GM18868 (cell line): ENCODE measurements at regions not wholly inside any gene's neighbourhood (a gene's known extent, or its start where the extent isn't known, plus 50 kb on each side); places are given as distances from the start of the nearest gene placed in this dataset.

Experiments used
- ATAC-seq: cut with Tn5 transposase; IDR thresholded peaks from one replicate; pipeline ENCODE4 v1.9.1; 2021; ENCODE audit warnings: mild to moderate bottlenecking, moderate library complexity; ENCODE audit not compliant: unreplicated experiment

- no peak for ATAC-seq
Measured at GRCh38 chr12:63090716-63091115, 60.3 kb downstream of the AVPR1A start.

DNA sequence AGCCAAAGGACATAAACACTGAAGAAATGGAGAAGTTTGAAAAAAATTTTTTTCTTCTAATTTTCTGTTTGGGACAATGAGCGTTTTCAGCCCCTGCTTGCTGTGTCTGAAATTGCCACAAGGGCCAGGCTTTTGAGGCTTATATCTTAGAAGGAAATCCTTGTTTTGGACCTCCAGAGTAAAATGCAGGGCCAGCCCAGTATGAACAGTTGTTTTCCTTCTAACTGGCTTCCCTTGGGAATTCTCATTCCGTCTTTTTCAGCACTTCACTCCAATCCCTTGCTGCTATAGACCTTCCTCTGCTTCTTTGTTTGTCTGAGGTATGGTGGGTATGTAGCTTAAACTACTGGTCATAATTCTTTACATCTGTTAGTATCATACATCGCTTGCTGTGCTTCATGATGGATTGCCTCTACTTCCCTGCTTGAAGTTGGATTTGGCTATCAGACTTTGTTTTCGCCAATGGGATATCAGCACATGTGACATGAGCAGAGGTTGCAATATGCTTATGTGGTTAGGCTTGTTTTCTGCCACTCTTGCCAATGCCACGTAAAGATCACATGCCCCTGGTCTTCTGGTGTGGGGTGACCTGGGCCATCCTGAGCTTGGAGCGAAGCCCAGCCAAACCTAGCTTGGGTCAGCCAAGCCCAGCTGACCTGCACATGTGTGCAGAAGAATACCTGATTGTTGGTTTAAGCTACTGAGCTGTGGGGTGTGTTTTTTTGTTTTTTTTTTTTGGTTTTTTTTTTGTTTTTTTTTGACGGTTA lies 64.7 kb downstream of the AVPR1A start:
- ATAC-seq, result no peak

DNA sequence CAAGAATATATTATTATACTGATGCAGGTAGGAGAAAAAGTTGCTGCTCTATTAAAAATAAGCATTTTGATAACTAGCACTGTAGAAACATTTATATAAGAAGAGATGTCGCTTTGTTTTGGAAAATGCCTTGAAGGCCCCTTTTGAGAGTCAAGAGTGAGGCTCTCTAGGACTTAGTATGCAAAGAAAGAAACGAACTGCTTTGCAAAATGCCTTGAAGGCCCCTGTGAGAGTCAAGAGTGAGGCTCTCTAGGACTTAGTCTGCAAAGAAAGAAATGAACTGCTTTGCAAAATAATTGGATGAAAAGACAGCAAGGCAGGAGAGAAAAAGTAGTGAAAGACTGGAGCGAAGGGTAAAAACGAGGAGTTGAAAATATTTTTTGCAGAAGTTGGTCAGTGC lies 65.9 kb downstream of the AVPR1A start:
- no peak for ATAC-seq

DNA sequence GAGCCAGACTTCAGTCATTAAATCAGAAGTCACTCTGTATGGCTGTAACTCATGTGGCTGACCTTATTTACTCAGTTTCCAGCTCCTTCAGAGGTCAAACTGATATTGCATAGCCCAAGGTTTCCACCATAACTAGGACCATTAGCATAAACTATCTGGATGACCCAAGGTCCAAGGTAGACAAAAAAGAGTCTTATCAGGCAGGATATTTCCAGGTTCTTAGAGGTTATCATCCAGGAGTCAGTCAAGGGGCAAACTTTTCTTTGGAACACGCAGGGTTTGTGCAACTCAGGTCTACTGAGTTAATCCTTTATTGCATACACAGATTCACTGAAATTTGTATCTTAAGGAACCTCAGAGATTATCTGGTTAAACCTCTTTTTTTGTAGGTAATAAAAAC lies 66.5 kb downstream of the AVPR1A start:
- ATAC-seq, result no peak

GRCh38 chr12:63083046-63083445 lies 68.0 kb downstream of the AVPR1A start:
- ATAC-seq, result no peak

GRCh38 chr12:63079791-63080502 lies 71.1 kb downstream of the AVPR1A start:
- no peak for ATAC-seq

DNA sequence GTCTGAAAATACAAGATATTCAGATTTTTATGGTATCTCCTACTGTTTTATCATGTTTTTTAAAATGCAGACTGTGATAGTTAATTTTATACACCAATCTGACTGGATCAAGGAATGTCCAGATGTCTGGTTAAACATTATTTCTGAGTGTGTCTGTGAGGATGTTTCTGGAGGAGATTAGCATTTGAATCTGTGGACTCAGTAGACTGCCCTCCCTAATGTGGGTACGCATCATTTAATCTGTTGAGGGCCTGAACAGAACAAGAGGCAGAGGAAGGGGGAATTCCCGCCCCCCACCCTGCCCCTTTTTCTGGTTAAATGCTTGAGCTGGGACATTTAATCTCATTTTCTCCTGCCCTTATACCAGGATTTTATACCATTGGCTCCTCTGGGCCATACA lies 72.1 kb downstream of the AVPR1A start:
- no peak for ATAC-seq

- no peak for ATAC-seq
Measured at GRCh38 chr12:63075376-63076060, 75.5 kb downstream of the AVPR1A start.

- ATAC-seq, result no peak
Measured at GRCh38 chr12:63070709-63071108, 80.3 kb downstream of the AVPR1A start.

DNA sequence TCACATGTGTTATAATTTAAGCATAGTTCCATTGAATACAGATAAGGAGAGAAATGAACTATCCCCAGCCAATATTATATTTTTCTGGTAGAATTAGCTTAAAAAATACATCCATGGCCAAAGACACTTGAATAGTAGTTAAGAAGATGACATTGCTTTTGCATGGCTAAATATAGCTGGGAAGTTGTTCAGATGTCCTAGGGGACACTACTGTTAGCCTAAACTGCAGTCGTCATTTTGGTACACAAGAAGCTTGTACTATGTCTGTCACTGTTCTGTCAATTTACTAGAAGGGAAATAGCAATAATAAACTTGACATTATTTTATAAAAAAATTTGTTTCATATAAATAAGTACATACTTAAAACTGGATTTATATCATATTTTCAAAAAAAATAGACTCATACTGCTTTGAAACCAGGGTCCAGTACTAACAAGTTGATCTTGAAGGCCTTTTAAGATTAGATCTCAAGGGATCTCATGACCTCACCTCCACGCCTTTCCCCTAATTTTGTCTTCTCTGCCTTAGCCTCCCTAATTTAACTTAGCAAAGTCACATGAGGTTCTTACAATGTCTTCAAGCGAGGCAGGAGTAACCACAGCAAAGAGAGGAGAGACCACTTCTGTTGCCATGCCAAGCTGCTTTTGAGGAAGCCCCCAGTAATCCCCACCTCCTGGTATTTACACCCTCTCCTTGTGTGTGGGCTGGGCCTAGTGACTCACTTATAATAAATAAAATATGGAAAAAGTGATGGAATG lies 81.0 kb downstream of the AVPR1A start:
- no peak for ATAC-seq

GRCh38 chr12:63068857-63069442 lies 82.1 kb downstream of the AVPR1A start:
- ATAC-seq, result peak; percentile 71

- ATAC-seq, result no peak
Measured at GRCh38 chr12:63066782-63067181, 84.2 kb downstream of the AVPR1A start.

DNA sequence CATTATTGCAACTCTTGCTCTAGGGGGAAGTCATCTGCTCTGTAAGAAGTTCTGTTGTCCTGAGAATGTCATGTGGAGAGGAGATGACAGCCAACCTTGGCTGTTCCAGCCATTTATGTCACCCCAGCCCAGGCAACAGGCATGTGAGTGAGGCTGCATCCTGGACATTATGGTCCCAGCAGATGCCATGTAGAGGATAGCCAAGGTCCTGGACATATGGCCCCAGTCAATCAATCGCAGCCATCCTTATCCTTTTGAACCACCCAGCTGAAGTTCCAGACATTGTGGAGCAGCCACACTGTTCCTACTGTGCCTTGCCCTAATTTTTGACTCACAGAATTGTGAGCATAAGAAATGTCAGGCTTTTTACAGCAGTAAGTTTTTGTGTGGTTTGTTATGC lies 84.9 kb downstream of the AVPR1A start:
- no peak for ATAC-seq

DNA sequence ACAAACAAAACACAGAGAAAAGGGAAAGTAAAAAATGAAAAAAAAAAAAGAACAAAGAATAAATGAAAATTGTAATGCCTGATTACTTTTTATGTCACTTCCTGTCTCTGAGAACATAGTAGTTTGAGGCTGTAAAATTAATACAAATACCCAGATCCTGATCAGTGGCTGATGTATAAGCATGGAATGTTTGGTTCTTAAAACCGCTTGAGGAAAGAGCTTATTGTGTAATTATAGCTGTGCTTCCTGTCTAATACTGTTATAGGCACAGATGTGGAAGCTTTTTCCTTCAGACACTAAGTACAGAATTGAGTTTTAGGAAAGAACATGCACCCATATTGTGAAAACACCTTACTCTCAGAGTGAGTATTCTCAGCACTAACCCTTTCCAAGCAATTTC lies 86.9 kb downstream of the AVPR1A start:
- ATAC-seq, result no peak

- no peak for ATAC-seq
Measured at GRCh38 chr12:63056649-63057048, 94.4 kb downstream of the AVPR1A start.

DNA sequence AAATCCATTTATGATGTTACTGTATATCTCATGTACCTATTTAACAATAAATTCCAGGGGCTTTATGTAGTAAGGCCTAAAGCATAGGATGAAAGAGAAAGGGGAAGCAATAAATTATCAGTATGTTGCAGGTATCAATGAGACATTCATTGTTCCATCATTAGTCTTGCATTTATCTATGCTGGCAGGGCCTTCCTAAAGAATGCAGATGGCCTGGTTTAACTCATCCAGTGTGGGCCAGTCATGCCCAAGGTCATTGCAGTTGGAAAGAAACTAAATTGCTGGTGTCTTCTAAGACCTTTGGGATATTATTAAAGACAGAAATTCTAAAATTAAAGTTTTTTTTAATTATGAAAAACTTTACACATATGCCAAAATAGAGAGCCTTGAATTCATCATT lies 98.3 kb downstream of the AVPR1A start:
- ATAC-seq, result no peak

DNA sequence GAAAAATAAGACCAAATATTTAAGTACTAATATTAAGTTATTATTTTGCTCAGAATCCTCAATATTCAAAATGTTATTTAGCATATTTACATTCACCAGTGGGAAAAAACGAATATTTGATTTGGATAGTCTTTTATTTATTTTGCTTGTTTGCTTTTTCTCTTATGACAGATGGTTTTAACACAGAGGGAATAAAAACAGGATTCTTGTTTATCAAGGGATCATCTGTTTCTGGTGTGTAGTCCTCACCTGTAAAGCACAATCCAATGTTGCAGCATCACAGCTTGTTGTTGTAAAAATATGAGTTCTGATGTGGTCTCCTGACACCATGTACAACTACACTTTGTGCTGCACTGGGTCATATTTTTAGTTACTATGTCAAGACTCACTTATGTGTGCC lies 103.9 kb downstream of the AVPR1A start:
- ATAC-seq, result no peak

DNA sequence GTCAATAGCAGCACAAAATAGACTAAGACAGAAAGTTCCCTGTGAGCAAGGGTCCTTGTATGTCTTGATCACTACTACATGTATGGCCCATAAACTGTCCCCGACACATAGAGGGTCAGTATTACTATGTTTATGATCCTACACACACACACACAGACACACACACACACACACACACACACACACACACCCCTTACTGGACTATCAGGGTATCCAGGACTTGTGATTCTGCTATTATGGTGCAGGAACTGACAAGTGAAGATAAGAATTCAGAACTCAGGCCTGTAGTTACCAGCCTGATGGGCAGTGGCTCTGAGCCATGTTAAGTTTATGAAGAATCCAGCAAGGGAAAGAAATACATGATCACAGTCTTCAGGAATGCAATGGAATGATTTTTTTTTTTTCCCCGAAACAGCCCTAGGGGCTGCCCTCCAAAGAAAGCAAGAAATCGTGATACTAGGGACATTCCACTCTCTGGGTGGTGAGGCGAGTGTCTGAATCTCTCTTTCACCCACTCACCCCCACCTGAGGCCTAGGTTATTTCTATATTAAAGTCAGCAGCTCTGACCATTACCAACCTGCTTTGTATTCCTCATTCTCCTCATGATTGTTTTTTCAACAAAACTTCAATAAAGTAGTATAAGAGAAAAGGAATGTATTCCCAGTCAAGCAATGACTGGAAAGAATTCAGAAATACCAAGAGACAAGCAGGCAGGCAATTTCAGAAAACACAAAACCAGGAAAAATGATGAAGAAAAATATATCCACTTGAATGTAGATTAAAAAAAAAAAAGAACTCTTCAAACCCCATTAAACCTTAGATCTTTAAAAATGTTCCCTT lies 105.8 kb downstream of the AVPR1A start:
- no peak for ATAC-seq

GRCh38 chr12:63042646-63043045 lies 107.7 kb upstream of the PPM1H start:
- ATAC-seq, result no peak

- ATAC-seq, result no peak
Measured at GRCh38 chr12:63041601-63042000, 106.7 kb upstream of the PPM1H start.
